Hematopoietic multipotent progenitor cell treated with erythropoietin and hydrocortisone succinate and interleukin-3 and kit ligand, for 6 days (in vitro differentiated cells): ENCODE measurements at regions not wholly inside any gene's neighbourhood (a gene's known extent, or its start where the extent isn't known, plus 50 kb on each side); places are given as distances from the start of the nearest gene placed in this dataset.

ENCODE experiments used
- DNase-seq: peaks from one replicate; pipeline ENCODE4 v3.0.0-alpha.2; 2015

DNA sequence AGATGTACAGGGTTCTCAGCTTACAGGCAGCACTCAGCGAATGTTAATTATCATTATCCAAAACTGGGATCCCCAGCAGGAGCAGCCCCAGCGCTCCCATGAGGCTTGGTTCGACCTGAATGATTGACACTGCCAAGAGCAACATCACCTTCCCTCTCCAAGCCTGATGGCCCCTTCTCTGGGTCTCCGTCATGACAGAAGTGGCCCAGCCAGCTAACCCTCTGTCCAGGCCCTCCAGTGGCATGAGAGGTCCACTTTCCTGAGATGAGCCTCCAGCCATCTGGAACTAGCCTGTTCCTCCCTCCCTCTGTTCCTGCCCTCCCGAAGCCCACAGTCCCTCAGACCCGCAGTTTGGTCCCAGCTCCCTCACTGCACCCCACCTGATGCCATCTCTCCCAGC lies 97.0 kb upstream of the RAB6C start:
- DNase-seq, result no peak

DNA sequence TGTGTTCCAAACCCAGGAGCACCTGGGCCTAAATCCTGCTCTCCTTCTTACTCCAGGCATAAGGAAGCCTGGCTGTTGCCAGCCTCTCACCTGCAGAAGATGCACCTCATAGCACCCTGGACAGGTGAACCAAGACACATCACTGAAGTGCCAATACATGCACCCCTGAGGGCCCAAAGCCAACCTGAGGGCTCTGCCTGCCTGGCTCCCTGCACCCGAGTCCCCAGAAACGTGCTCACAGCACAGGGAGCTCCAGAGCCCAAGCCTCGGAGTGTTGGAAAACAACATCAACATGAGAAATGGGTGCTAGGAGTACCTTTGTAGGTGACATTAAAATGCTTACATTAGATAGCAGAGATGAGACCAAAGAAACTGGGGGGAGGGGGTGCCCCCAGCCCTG lies 96.3 kb upstream of the RAB6C start:
- DNase-seq, result no peak

DNA sequence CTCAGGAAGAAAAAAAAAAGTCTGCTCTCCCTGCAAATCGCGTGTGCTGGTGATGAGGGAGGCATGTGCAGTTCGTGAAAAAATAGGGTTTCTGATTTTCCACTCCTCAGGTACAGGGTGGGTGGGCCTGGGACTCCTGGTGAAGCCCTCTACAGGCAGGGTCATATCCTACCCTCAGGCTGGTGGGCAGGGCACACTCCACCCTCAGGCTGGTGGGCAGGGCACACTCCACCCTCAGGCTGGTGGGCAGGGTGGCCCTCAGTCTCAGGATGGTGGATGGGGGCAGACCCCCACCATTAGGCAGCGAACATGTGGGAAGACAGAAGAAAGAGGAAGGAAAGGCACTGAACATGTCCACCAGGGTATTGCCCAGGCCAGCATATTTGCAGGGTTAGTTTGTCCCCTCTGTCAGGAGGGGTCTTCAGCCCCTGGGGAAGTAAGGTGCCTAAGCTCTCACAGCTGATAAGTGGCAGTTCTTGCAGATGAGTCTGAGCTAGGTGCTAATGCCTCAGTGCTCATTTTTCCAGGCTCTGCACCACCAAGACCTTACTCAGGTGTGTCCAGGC lies 95.2 kb upstream of the RAB6C start:
- DNase-seq, result no peak

DNA sequence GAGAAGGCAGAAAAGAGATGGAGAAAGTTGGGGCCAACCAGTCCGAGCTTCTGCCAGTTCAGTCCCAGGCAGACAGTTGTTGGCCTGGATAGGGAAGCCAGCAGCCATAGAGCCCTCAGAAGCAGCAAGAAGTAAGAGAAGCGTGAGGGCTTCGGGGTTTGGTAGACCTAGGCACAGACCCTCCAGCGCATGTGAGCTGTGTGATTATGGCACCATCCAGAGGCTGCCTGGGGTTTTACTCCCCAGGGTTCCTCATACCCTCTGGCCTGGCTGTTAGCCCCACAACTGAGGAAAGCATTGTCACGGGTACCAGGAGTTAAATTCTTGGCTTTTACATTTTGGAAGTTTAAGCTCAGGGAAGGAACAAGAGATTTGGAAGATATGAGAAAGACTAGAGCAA lies 93.7 kb upstream of the RAB6C start:
- DNase-seq, result peak; percentile 52

DNA sequence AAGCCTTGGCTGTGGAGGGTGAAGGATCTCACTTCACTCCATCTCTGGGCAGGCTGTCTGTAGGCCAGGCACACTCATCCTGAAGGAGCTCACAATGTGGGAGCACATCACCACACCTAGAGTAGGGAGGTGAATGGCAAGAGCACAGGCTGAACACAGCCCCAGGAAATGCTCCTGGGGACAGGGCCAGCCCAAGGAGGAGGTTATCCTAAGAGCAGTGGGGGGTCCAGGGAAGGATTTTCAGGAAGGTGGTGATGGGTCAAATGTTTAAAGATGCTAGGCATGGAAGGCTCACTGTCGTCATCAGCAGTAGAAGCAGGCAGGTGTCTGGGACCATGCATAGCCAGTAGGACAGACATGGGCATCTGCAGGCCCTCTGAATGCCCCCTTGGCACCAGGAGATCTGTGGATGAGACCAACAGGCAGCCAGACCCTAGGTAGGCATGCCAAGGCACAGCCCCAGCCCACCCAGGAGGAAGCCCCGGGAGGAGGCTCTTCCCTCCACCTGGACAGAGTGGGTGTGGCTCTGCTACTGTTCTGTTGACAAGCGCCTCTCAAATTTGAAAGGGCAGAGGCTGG lies 91.7 kb upstream of the RAB6C start:
- no peak for DNase-seq

DNA sequence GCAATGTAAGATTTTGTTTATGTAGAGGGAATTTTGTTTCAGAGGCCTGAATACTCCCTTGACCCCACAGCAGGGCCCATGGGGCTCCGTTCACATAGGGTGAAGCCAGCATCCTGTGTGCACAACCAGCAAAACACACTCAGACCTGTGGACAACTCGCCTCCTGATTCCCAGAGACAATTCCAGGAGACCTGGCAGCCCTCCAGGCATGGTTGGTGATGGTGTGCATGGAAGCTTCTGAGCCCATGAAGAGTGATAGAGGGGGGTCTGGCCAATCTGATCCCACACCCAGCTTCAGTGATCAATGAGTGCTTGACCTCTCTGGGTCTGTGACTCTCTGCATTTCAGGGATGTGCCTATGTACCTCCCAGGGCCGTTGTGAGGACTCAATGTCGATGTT lies 91.0 kb upstream of the RAB6C start:
- no peak for DNase-seq

DNA sequence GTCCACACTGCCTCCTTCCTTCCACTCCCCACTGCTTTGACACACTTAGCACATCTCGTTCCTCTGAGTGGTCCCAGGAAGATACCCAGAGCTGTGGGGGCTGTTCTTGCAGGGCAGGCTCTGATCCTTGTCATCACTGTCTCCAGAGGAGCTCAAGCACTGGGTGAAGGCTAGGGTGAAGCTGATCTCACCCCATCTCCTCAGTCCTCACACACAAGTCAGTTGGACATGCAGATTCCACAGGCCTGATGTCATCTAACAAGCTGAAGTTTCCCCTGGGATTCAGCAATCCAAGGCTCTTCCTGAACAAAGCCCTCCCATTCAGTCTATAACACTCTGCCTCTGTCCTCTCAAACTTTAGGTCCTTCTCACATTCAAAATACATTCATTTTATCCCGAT lies 90.6 kb upstream of the RAB6C start:
- DNase-seq, result no peak

DNA sequence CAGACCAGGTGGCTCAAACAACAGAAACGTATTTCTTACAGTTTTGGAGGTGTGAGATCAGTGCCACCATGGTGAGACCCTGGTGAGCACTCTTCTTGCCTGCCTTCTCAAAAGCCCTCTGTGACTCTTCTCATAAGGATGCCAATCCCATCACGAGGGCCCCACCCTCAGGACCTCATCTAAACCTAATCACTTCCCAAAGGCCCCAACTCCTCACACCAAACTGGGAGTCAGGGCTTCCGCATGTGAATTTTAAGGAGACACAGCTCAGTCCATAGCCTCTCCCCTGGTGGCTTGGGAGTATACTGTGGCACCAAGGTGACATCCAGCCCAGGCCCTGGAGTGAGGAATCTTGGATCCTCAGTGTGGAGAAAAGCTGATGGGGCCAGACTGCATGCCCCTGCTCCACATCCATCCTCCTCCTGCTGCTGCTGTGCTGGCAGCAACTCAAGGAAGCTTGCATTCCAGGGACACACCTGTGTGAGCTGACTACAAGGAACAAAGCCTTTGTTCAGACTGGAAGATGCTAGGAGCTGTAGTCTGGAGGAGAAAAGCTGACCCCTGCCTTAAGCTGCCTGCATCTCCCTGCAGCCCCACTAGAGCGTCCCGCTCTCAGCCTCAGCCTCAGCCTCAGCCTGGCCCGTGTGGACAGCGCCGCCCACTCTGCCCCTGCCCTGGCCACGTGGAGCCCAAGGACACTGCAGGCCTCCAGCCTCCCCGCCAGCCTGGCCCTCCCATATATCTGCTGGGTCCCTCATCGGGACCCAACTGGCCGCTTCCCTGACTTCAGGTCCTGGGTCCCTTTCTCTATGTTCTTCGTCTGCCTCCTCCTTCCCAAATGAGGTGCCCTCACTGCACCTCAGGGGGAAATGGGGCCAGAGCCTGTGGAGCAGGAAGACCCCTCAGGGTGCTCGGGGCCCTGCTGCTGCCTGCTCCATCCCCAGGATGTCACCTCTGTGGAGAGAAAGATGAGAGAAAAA lies 87.8 kb upstream of the RAB6C start:
- no peak for DNase-seq

DNA sequence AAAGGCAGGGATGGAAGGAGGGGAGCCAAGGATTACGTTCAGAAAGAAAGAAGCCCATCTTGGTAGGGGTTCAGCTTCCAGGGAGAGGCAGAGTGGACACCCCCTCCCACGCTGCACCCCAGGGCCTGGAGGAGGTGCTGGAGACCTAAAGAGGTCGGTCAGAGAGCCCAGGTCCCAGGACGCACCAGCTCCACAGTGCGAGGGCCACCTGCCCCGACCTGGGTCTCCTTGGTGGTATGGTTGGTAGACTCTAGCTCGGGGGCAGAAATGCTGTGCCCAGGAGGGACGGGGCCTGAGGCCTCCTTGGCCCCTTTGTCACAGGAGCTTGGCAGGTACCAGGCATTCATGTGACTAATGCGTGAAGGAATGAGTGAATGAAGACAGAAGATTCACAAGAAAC lies 87.1 kb upstream of the RAB6C start:
- no peak for DNase-seq

DNA sequence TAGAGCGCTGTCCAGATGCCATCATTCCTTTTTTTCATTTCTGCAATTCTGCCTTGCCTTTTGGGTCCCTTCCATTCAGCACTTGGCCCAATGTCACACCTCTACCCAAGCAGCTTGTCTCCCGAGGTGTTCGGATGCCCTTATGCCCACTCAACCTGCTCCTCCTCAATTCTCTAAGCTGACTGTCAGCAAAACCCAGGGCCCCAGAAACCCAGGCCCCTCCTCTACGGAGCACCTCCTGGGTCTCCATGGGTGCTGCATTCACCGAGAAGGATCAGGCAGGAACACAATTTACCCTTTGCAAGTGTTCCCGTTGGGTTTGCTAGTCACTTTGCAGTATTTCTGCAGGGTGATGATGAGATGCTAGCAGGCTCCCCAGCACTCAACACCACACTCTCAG lies 86.7 kb upstream of the RAB6C start:
- no peak for DNase-seq

DNA sequence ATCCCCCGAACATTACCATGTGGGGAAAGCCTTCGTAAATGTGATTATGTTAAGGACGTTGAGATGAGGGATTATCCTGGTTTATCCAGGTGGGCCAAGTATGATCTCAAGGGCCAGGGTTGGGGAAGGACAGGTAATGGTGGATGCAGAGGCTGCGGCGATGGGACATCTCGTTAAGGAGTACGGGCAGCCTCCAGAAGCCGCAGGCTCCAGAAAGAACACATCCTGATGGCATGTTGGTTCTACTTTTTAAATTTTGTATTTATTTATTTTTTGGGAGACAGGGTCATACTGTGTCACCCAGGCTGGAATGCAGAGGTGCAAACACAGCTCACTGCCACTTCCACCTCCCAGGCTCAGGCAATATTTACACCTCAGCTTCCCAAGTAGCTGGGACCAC lies 86.2 kb upstream of the RAB6C start:
- no peak for DNase-seq

DNA sequence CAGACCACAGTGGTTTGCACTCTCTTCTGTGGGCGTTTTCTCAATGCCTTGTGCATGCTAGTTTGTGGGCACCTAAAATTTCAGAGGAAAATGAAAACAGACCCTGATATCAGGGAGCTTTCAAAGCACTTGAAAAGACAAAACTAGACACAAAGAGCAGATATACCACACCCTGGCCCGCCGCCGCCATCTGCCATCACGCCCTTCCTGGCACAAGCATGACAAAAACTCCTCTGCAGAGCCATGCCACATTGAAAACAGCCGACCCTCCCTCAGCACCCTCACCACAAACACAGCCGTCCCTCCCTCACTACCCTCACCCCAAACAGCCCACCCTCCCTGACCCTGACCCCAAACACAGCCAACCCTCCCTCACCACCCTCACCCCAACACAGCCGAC lies 84.8 kb upstream of the RAB6C start:
- peak; percentile 47 for DNase-seq

DNA sequence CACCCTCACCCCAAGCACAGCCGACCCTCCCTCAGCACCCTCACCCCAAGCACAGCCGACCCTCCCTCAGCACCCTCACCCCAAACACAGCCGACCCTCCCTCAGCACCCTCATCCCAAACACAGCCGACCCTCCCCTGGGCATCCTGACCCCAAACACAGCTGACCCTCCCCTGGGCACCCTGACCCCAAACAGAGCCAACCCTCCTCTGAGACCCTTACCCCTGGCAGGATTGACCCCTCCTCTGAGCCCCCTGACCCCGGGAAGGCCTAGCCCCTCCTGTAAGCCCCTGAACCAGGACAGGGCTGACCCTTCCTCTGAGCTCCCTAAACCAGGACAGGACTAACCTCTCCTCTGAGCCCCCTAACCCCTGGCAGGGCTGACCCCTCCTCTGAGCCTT lies 84.4 kb upstream of the RAB6C start:
- DNase-seq, result no peak

DNA sequence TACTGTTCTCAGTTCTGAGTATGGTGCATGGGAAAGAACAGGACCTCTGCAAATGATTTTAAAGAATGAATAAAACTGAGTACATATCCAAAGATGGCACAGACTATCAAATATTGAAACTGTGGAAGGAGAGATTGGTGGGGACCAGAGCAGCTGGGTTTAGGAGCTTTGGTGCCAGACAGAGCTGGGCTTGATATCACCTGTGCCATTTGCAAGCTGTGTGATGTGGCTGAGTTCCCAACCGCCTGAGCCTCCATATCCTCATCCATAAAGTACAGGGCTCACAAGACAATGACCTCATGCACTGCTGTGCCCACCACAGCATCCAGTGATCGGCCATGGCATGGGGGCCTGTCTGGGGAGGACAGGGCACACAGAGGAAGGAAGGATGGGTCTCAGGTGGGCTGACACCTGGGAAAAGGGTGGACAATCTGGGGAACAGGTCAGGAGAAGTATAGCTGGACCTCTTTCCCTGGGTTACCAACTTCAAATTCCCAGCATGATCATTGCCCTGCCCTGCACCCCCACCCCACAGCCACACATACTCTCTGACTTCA lies 83.9 kb upstream of the RAB6C start:
- no peak for DNase-seq

DNA sequence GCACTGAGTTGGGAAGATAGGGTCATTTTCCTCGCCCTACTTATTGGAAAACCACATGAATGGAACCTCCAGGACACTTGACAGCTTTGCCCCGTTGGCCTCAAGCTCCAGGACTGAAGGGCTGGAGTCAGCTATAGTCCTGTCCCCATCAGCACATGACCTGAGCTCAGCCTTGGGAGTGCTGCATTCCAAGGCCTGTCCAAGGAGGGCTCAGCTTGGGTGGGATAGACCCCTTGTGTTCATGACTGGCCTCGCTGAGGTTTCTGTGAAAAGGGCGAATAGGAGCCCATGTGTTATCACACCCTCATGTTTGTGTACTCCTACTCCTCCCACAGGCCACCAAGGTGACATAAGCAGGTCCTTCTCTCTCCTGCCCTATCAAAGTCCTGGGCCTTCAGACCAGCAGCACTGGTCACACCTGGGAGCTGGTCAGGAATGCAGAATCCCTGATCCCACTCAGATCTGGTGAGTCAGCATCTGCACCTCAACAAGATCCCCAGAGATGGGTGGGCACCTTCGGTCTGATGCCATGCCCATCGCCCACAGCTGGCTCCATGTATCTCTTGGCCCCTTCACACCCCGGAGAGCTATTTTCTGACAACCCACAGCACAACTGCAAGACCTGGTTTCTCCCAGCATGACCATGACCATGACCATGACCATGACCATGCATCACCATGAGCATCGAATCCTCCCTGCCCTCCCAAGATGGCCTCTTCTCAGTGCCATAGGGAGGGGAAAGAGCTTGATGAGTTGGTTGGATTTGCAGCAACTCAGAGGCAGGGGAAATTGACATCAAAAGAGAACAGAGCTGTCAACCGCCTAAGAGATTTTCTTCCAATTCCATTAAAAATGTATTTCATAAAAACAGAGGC lies 83.0 kb upstream of the RAB6C start:
- DNase-seq, result no peak

DNA sequence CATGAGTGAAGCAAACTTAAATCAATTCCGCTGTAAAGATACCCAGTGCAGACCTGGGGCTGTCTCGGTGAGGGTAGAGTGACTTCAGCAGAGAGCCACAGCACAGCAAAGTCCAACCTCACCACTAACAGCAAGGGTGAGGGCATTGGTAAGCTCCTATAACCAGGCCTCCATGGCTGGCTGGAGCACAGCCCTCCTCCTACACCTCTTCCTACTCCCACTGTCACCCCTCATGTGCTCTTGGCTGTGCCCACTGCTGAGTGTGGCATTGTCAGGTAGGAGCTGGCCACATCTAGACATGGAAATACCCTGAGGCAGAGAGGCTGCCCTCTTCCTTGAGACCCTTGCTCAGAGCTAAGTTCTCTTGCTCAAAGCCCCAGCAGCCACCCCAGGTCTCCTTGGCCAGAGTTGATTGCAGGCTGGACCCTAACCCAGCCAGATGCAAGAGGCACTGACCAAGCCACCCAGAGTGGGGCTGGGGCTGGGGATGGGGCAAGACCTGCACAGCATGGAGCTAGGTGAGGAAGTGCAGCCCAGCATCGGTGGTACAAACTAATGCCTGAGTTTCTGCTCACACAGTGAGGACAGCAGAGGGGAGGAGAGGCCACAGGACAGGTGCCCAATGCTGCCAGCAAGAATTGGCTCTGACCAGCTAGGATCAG lies 77.6 kb upstream of the RAB6C start:
- no peak for DNase-seq

DNA sequence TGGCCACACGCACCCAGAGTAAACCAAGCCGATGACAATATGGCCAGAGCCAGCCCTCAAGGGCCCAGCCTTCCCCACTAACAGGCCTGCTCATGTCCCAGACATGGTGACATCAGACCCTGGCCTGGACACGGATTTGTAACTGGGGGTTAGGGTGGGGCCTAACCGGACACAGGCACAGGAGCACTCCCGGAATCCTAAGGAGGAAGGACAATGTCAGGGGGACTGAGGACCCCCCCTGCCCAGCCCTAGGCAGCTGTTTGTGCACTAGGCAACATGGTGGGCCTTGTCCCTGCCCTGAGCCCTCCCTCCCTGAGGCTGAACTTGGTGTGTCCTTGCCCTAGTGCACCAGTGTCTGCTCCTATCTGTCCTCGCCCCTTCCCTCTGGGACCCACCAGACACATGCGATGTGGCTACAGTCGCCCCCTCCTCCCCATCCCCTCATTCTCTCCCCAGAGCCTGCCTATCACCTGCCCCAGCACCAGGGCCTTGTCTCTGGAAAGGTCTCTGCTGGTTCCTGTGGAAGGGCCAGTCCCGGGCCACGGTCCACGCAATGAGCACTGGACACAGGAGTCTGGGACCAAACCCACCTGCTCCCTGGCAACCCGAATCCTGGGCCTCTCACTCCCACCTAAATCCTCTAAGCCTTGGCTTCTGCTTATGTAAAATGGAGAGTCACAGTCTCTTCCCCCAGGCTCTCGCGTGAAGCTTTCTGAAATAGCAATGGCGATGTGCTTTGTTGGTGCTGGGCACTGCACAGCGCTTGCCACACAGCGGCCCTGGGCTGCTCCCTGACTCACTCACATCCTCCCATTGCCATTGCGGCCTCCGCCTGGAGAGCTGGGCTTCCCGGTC lies 76.5 kb upstream of the RAB6C start:
- DNase-seq, result no peak

DNA sequence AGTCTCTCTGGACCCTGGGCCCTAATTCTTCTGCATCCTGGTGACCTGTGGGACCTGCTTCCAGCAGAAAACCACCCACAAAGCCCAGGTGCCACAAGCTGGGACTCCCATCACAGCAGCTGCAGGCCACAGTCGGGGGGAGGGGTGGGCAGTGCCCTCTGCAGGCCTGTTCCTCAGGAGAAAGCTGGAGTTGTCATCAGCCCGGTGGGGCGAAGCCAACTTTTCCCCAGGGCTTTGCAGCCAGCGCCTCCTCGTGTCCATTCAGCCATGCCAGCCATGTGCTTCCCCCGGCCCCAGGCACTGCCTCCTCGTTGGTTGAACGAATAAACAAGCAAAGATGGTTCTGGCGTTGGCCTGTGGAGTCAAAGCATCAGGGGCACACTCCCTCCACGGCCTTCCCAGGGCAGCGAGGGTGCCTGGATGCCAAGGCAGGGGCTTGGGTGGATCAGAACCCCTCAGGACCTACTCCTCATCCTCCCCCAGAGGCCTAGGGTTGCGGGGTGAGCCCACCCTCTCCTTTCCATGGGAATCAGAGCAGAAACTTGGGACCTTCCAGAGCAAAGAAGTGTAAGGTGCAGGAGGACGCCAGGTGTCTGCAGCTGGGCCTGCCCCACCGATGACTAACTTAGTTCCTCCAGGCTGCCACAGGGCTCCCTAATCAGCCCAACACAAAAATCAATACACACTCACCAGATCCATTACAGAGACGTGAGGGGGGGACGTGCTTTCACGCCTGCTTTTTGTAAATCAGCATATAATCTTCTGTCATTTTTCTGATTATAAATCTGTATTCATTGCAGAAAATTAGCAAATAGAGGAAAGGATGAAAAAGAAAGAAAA lies 75.7 kb upstream of the RAB6C start:
- DNase-seq, result no peak

DNA sequence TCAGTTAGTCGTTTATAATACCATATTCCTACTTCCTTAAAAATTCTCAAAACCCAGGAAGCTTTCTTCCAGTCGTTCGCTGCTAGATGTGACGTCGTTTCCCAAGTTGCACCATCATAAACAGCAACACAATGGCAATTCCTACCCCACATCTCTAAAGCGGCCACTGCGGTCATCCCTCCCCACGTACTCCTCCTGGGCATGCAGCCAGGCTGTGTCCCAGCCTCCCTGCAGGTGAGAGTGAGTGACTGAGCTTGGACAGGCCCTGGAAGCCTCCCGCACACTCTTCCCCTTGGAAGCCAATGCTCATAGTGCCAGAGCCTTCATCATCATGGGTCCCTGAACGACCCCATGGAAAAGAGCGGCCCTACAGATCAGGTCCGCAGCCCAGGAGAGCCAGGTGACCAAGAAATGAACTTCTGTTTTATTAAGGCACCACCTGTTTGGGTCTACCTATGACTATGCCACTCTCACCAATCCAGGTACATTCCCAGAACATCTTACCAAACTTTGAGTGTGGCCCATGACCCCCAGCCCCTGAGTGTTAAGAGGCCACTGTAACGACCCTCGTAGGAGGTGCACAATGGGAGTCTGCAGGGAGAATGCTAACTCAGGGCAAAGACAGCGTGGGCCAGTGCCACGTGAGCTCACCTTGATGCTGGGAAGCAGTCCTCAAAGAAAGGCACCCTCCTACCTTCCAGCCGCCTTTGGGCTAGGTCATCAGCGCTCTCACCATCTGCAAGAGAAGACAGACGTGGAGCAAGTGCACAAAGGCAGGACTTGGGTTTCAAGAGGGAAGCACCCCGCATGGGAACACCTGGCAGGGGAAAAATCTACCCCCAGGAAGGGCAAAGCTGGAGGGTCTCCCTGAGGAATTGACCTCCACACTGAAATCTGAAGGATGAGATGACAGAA lies 74.7 kb upstream of the RAB6C start:
- no peak for DNase-seq
